ENCODE measurements at regions not wholly inside any gene's neighbourhood (a gene's known extent, or its start where the extent isn't known, plus 50 kb on each side); places are given as distances from the start of the nearest gene placed in this dataset.

DNA sequence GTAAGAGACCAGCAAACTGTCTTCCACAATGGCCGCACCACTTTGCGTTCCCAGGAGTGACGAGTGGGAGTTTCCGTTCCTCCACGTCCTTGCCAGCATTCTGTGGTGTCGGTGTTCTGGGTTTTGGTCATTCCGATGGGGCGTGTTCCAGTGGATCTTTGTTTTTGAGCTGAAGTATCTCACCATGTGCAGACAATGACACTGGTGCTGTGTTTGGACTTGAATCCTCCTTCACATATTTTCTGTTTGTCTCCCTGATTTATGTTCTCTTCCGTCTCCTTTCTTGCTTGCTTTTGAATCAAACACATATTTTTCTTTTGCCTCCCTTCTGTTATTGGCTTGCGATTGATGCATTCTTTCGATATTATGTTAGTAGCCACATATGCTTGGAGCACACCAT lies 60.8 kb upstream of the IRX4 start:
- no peak for TF ChIP-seq ZFX (IDR thresholded peaks at IDR 0.05; ENCODE audit: borderline replicate concordance)
- TF ChIP-seq, protein P1, sequence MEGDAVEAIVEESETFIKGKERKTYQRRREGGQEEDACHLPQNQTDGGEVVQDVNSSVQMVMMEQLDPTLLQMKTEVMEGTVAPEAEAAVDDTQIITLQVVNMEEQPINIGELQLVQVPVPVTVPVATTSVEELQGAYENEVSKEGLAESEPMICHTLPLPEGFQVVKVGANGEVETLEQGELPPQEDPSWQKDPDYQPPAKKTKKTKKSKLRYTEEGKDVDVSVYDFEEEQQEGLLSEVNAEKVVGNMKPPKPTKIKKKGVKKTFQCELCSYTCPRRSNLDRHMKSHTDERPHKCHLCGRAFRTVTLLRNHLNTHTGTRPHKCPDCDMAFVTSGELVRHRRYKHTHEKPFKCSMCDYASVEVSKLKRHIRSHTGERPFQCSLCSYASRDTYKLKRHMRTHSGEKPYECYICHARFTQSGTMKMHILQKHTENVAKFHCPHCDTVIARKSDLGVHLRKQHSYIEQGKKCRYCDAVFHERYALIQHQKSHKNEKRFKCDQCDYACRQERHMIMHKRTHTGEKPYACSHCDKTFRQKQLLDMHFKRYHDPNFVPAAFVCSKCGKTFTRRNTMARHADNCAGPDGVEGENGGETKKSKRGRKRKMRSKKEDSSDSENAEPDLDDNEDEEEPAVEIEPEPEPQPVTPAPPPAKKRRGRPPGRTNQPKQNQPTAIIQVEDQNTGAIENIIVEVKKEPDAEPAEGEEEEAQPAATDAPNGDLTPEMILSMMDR (IDR thresholded peaks at IDR 0.05) = no peak
- H3K27ac ChIP-seq = no peak overlapping the region

DNA sequence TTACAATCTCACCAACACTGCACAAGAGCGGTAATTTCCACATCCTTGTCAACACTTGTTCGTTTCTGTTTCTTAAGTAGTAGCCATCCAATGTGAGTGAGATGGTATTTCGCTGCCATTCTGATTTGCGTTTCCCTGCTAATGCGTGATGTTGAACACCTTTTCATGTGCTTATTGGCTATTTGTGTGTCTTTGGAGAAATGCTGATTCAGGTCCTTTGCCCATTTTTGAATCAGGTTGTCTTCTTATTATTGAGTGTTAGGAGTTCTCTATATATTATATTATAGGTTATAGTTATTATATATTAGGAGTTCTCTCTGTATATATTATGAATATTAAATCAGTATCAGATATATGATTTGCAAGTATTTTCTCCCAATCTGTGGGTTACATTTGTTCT lies 59.9 kb upstream of the IRX4 start:
- no peak for TF ChIP-seq ZFX (IDR thresholded peaks at IDR 0.05; ENCODE audit: borderline replicate concordance)
- TF ChIP-seq, protein P1 (IDR thresholded peaks at IDR 0.05) = no peak
- no peak overlapping the region for H3K27ac ChIP-seq

DNA sequence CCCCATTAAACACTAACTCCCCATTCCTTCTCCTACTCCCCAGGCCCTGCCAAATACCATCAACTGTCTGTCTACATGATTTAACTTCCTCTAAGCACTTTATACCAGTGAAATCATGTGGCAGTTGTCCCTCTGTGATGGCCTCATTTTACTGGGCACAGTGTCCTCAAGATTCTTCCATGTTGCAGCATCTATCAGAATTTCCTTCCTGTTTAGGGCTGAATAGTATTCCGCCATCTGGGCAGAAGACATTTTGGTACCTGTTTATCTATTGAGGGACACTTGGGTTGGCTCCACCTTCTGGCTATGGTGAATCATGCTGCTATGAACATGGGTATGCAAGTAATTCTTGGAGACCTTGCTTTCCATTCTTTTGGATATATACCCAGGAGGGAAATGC lies 59.4 kb upstream of the IRX4 start:
- no peak for TF ChIP-seq ZFX (IDR thresholded peaks at IDR 0.05; ENCODE audit: borderline replicate concordance)
- TF ChIP-seq, protein P1 (IDR thresholded peaks at IDR 0.05) = no peak
- H3K27ac ChIP-seq = no peak overlapping the region

DNA sequence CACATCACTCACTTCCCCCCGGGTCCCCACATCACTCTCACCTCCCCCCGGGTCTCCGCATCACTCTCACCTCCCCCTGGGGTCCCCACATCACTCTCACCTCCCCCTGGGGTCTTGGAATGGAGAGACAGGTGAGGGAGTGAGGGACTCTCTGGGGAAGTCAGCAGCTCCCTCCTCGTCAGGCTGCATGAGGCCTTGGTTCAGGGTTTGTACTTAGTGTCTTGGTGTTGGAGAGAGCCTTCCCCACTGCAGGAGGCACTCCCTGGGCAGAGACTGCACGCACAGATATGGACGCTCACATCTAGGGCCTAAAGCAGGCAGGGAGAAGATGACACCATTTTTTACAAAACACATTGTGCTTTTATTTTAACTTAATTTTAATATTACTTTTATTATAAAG lies 56.5 kb upstream of the IRX4 start:
- TF ChIP-seq, protein P1 (IDR thresholded peaks at IDR 0.05) = no peak
- no peak for TF ChIP-seq ZFX (IDR thresholded peaks at IDR 0.05; ENCODE audit: borderline replicate concordance)
- no peak overlapping the region for H3K27ac ChIP-seq

DNA sequence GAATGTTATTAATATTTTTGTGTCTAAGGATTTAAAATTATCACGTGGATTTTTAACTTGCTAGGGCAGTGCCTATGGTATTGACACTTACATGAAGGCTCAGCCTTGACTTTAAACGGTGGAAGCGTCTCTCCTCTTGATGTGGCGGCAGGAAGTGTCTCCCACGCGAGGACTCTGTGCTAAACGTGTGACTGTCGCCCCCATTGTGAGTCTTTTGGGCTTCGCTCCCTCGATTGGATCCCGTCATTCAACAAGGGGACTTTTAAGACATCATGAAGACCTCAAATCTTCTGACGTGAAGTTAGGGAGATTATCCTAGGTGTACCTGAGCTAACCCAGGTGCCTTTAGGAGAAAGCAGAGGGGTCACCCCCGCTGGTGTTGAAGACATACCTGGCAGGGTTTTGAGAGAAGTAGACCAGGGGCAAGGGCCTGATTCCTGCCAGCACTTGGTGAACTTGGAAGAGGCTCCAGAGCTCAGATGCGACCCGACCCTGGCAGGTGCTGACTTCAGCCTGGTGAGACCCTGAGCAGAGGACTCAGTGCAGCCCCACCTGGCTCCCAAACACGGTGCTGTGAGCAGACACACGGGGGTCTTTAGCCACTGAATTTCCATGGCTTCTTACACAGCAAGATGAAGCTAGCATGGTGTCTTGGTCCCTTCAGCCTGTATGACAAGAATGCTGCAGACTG lies 55.7 kb upstream of the IRX4 start:
- no peak for TF ChIP-seq ZFX (IDR thresholded peaks at IDR 0.05; ENCODE audit: borderline replicate concordance)
- TF ChIP-seq, protein P1 (IDR thresholded peaks at IDR 0.05) = no peak
- no peak overlapping the region for H3K27ac ChIP-seq

DNA sequence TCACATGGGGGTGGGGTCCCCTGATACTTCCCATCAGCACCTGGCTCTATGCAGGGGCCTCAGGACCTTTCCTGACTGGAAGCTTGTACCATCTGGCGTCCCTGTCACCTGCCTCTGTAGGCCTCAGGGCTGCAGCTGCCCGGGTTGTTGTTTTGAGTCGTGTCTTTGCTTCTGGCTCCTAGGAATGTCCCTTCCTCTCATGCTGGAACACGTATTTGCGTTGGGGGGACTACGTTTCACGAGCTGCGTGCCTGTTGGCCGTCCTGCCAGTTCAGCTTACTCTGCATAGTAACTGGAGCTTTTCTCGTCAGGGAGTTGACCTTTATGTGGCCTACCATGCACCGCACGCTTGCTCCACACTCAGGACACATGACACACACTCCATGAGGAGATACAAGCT lies 54.9 kb upstream of the IRX4 start:
- no peak overlapping the region for H3K27ac ChIP-seq

DNA sequence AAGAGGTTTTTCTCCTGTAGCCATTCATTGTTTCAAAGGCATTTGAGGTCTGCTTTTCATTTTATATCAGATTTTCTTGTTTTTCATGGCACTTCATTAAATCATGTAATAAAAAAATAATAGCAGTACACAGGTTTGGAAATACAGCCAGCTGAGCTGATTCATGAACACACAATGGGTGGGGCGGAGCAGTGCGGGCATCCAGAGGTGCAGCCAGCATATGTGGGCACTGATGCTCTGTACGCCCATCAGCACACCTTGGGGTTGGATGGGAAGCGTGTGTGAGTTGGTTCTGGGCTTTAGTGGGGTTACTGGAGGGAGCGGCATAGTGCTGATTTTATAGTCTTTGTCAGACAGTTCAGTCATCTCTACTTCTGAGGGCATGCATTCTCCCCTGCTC lies 54.2 kb upstream of the IRX4 start:
- TF ChIP-seq ZFX (IDR thresholded peaks at IDR 0.05; ENCODE audit: borderline replicate concordance) = no peak
- TF ChIP-seq, protein P1 (IDR thresholded peaks at IDR 0.05) = no peak

More for the DNA sequence above, 54.9 kb upstream of the IRX4 start:
- TF ChIP-seq ZFX (IDR thresholded peaks at IDR 0.05; ENCODE audit: borderline replicate concordance) = no peak
- TF ChIP-seq, protein P1 (IDR thresholded peaks at IDR 0.05) = no peak

More for the DNA sequence above, 54.2 kb upstream of the IRX4 start:
- H3K27ac ChIP-seq = no peak overlapping the region
